GM21423 (cell line): ENCODE measurements at regions not wholly inside any gene's neighbourhood (a gene's known extent, or its start where the extent isn't known, plus 50 kb on each side); places are given as distances from the start of the nearest gene placed in this dataset.
"Not testable (repeated sequence)": the region's sequence is repeated elsewhere in the genome, so short reads cannot be mapped to it uniquely, and the experiment has no call there.

Source experiments
- ATAC-seq: cut with Tn5 transposase; IDR thresholded peaks from one replicate; pipeline ENCODE4 v1.9.1; 2021; ENCODE audit warnings: mild to moderate bottlenecking, moderate library complexity; ENCODE audit not compliant: unreplicated experiment

DNA sequence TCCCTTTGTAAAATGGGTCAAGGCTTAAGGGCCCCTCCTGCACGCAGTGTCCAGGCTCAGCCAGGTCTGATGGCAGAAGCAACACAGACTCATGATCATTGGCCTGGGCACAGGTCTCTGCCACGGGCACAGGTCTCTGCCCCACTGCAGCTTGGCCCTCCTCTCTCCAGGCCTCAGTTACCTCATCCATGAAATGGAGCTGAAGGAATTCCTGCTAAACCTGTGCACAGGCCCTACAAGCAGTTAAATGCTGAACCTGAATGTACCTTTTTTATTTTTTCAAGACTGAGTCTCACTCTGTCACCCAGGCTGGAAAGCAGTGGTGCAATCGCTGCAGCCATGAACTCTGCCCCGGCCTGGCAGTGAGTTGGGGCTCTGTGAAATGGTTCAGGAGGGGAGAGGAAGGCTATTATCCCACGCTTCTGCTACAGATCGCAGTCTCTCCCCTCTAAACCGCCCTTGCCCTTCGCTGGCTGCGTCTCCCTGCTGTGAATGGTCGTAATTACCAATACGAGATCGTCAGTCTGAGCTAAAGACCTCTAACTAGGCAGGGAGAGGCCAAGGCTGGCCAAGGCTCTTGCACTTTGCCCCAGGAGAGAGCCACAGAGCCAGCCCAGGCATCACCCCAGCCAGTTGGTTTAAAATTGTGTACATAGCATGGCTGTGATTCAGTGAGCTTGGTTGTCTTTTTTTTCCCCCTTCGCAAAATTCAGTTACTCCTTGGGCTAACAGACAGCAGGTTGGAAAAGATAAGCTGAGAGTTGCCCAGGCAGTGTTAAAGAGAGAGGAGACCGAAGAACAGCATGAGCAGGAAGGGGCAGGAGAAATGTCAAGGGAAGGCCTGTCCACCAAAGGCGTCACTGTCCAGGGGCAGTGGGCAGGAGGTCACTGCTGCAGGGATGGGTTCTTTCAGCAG, 93.0 kb upstream of the KCTD7 start:
- no peak for ATAC-seq

DNA sequence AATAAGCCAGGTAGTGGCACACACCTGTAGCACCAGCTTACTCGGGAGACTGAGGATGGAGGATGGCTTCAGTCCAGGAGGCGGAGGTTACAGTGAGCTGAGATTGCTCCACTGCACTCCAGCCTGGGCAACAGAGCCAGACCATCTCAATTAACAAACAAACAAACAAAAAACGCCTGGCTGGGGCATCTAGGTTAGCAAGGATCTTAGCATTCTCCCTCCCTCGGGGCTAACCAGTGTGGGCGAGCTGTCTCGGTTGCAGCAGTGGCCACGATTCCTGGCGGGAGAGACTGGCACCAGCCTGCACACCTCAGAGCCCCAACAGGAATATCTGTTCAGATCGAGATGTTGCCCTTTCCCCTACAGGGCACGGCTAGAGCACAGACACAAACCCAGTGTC, 91.3 kb upstream of the KCTD7 start:
- ATAC-seq: no peak

DNA sequence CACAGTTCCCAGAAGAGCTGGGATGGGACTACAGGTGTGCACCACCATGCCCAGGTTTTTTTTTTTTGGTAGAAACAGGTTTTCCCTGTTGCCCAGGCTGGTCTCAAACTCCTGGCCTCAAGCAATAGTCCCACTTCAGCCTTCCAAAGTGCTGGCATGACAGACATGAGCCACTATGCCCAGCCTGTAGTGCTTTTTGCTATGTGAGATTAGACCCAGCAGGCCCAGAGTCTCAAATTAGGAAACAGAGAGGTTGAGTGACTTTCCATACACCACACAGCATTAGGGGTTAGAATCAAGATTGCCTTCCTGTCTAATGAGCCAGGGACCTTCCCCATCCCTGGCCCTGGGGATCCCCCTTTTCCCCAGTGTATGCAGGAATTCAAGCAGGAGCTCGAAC, 90.8 kb upstream of the KCTD7 start:
- no peak for ATAC-seq

DNA sequence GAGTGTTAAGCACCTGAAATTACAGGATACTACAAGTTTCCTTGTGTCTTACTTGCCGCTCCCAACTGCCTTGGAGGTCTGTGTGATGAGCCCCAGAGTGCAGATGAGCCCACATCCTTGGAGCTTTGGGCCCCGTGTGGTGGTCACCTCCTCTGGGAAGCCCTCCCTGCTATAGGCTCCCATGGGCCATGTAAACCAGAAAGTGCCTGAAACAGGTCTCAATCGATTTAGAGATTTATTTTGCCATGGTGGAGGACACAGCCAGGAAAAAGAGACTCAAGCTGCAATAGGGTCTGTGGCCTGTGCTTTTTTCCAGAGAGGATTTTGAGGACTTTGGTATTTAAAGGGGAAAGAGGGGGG, 89.4 kb upstream of the KCTD7 start:
- no peak for ATAC-seq

DNA sequence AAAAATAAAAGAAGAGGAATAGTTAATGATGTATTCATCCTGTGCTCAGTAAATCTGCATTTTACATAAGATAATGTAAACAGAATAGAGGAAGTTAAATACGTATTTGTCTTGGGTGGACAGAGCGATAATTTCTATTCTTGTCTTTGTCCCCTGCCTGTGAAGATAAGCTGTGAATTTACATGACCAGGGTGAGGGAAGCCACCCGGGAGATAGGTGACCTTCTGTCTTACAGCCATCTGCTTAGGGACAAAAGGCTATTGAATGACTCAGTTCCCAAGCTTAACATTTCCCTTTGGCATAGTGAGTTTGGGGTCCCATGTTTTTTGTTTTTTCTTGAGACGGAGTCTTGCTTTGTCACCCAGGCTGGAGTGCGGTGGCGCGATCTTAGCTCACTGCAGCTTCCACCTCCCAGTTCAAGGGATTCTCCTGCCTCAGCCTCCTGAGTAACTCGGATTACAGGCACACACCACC, 88.7 kb upstream of the KCTD7 start:
- no peak for ATAC-seq

DNA sequence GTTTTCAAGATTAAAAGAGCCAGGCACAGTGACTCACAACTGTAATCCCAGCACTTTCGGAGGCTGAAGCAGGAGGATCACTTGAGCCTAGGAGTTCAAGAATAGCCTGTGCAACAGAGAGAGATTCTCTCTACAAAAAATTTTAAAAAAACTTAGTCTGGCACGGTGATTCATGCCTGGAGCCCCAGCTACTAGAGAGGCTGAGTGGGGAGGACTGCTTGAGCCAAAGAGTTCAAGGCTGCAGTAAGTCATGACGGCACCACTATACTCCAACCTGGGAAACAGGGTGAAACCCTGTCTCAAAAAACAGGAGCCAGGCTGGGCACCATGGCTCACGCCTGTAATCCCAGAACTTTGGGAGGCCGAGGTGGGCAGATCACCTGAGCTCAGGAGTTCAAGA, 86.6 kb upstream of the KCTD7 start:
- ATAC-seq: no peak

DNA sequence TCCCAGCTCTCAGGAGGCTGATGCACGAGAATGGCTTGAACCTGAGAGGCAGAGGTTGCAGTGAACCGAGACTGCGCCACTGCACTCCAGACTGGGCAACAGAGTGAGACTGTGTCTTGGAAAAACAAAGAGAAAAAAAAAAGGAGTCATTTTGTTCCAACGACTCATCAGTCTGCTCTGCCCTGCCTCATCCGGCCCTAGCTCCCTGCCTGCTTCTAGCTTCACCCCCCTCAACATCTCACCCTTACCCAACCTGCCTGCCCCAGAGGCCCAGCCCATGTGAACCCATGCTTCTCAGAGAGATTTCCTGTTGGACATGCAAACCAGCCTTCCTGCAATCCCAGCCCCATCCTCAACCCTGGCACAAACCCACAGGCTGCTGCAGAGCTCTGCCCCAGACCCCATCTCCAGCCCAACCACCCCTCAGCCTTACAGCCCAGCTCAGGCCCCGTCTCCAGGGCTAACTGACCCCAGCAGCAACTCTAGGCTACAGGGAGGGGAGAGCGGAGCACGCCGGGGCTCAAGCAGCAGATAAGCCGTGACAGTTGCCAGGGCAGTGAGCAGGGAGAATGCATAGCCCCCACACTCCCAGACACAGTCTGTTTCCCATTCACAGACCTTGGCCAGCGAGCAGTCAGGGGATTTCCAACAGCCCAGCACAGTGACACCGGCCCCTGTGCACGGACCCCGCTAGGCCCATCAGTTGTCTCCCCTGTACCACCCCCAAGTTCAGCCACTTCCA, 86.0 kb upstream of the KCTD7 start:
- ATAC-seq: no peak

DNA sequence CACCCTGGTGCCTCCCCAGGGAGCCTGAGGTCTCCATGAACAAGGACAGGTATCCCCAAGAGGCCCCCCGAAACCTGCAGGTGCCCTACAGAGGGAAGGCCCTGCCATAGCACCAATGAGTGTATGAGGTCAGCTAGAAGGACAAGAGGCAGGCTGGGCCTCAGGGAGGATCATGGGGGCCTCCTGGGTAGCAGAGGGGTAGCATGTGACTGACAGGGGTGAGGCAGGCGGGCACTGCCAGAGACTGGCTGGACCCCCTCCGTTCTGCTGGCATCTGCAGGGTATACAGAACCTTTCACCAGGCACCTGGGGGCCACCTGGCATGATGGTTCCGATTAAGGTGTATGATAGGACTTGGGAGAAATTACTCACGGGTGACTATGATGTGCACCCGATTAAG, 79.2 kb upstream of the KCTD7 start:
- ATAC-seq: no peak

DNA sequence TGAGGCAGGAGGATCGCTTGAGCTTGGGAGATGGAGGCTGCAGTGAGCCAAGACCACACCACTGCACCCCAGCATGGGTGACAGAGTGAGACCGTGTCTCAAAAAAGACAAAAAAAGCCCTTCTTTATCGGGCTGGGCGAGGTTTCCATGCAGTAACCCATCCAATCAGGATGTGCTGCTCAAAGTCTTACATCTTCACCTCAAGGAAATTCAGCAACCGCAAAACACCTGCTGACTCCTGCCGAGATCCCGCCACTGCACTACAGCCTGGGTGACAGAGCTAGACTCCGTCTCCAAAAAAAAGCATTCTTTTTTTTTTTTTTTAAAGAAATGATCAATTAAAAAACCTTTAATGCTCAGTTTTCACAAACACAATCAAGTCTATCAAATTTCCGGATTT, 75.7 kb upstream of the KCTD7 start:
- no peak for ATAC-seq

DNA sequence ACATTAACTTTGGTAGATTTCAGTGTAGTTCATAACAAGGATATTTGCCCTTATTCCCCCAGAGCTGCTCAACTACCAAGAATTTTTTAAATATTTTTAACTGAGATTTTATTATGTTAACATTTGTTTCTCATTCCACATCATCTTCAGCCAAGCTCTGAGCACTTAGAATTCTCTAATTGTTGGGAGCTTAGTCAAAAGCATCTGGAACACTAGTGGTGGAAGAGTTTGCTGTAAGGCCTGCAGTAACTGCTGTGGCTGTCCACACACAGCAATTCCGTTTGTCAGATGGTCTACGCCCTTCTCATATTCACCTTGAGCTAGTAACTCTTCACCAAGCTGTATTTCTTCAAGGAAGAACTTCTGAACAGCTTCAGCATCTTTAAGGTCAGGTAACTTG, 75.0 kb upstream of the KCTD7 start:
- ATAC-seq: not testable (repeated sequence)

DNA sequence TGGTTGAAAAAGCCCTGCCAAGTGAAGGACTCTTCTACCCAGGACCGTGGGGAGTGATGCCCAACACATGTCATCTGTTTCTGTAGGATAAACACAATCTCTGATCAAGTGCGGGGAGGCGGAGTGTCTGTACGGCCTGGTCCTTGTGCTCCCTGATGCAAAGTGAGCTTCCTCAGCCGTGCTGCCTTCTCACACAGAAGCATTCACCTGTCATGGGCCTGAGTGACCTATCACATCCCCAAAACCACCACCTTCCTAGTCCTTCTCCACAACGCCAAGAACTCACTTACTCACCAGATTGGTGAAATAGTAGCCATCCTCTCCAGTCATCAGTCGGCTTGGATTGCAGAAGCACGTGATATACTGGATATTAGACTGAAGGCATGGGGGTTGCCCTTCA, 74.4 kb upstream of the KCTD7 start:
- ATAC-seq: not testable (repeated sequence)

DNA sequence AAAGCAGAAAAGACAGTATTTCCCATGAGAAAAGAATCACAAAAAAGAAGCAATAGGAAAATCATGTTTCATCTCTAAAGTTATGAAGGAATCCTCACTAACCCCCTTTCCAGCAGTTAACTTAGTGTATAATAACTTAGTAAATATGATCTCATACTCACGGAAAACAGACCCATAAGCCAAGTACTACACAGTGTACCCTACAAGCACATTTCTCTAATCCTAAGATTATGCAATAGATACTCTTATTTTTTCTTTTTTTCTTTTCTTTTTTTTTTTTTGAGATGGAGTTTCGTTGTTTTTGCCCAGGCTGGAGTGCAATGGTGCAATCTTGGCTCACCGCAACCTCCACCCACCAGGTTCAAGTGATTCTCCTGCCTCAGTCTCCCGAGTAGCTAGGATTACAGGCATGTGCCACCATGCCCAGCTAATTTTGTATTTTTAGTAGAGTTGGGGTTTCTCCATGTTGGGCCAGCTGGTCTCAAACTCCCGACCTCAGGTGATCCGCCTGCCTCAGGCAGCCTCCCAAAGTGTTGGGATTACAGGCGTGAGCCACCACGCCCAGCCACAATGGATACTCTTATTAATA, 73.7 kb upstream of the KCTD7 start:
- not testable (repeated sequence) for ATAC-seq

DNA sequence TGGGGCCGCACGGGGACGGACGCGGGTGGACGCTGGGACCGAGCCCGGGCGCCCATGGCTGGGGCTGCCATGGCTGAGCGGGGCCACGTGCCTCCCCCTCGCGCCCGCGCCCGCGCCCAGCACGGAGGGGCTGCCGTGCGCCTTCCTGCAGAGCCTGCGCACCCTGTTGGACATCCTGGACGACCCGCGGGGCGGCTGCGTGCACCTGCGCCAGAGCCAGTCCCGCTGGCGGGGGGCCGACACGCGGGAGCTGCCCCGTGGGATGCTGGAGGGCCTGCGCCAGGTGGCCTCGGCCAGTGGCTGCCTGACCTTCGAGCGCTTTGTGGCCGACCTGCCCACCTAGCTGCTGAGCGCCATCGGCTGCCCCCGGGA, 72.5 kb upstream of the KCTD7 start:
- no peak for ATAC-seq

DNA sequence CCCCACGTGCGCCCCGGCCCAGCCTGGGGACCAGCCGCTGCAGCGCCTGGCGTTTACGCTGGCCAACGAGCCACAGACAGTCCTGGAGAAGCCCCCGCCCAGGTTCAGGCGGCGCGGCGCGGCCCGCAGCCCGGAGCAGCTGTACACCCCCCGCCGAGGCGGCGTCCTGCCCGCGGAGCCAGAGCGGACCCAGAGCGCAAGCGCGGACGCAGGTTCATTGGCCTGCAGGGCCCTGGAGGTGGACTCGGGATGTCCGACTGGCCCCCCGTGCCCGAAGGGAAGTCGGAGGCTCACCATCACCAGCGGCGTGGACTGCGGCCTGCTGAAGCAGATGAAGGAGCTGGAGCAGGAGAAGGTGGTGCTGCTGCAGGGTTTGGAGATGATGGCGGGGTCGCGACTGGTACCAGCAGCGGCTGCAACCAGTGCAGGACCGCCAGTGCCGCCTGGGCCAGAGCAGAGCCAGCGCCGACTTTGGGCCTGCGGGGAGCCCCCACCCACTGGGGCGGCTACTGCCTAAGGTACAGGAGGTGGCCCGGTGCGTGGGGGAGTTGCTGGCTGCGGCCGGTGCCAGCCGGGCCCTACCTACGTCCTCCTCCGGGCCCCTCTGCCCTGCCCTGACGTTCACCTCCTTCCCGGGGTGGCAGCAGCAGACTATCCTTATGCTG, 72.0 kb upstream of the KCTD7 start:
- no peak for ATAC-seq

DNA sequence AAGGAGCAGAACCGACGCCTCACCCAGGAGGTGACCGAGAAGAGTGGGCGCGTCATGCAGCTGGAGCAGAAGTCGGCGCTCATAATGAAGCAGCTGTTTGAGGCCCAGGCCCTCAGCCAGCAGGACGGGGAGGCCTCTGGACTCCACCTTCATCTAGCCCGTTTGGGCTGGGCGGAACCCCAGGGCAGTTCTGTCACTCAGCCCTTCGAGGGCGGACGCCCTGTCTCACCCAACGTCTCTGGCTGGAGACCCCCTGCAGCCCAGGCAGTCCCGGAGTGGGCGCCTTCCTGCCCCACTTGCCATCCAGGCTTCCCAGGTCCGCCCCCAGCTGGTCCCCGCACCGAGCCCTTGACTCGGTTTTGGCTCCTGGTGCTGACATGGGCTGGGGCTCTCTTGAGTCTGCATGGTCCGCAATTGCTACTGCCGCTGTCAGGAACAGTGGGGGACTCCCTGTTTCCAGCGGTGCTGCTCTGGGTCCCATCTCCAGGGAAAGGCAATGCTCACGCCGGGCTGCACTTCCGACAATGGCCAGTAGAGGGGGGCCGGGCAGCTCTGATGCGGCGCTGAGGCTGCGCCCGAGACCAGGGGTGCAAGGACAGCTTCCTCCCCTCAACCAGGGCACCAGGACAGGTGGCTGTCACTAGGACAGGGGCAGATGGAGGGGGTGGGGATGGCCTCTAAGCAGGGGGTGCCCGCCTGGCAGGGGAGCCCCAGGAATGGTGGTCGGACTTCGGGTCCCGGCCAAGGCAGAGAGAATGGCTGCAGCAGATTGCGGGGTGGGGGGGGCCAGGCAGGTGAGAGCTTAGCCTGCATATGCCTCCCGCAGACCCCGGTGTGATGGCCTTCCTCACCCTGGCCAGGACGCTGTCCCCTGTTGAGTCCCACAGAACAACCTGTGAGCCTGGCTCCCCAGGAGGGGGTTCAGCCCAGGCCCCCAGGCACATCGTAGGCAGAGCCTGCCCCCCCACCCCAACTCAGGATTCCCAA, 71.2 kb upstream of the KCTD7 start:
- peak; percentile 56 for ATAC-seq

DNA sequence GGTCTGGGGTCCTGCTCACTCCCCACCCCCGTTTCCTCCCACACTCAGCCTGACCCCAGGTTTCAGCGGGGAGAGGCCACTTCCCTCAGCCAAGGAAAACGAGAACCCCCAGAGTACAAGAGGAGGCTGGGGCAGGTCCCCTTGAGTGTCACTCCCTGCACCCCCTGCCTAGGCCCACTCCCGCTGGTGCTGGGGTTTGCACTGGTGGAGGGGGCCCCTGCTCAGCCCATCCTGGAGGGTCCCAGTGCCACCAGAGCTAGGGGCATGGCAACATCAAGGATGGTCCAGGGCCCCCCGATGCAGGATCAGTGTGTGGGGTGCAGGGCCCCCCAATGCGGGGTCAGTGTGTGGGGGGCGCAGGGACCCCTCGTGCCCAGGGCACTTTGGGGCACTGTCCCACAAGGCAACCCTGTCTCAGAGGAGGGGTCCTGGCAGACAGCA, 70.5 kb upstream of the KCTD7 start:
- ATAC-seq: no peak

DNA sequence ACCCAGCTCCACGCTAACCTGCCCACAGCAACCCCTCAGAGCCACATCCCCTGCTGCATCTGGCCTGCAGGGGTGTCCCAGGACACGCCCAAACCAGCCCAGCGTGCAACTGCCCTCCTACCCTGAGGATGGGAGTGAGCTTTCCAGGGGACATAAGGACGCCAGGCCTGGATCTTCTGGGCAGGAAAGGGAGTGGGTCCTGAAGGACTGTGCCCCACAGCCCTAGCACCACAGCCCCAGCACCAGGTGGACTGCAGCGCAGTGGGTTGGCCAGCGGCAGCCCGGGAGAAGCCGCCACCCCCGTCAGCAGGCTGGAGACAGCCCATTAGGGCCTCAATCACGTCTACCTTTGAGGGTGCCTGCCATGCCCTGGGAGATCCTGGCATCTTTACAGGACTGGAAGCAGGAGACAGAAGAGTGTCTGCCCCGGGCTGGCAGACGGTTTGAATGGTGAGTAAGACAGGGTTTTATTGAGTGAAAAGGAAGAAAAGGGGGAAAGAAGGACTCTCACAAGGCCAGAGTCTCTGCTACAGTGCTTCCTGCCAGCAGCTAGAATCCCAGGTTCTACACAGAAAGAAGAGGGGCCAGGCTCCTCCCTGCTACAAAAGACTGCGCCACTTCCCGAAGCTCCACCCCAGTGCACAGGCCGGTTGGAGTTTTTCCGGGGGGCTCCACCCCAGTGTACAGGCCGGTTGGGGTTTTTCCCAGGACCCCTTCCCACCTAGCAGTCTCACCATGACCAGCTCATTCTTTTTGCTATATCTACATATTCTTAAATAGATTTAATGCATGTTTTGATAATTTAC, 69.8 kb upstream of the KCTD7 start:
- no peak for ATAC-seq

DNA sequence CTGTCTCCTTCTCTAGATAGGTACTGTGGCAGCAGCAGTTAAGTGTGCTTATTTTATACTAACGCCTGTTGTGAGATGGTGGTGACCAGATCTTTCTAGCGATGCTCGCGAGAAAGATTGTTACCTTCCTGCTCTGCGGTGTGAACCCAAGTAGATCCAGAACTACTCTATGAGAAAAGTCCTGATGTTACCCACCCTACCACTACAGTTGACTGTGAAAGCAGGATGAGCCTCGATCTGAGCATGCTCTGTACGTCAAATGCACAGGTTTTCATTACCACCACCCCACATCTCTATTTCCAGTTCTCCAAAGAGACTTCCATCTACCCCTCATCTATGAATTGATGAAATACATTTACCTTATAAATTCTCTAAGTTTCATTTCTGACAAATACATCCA, 64.6 kb upstream of the KCTD7 start:
- ATAC-seq: no peak

DNA sequence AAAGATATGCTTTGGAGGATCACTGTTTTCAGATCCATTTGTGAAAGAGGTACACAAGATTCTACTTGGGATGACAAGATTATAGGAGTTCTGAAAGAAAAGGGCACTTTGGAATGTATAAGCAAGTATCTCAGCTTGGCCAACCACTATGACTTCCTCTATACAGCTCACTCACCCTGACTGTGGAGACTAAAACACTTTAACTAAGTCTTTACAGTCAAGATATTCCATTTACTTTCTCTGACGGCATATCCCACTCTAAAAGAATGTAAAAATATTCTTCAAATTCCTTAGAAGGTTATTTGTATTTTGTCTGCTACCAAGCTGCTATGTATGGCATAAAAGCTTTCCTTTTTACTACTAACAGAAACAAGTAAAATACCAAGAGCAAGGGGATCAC, 58.5 kb upstream of the KCTD7 start:
- ATAC-seq: not testable (repeated sequence)
